Activated B cell treated with CpG ODN at 0.5 μM for 24 hours (primary cell): ENCODE measurements at regions not wholly inside any gene's neighbourhood (a gene's known extent, or its start where the extent isn't known, plus 50 kb on each side); places are given as distances from the start of the nearest gene placed in this dataset.

ENCODE experiments used
- ATAC-seq: fragments of 200-7000 bp; cut with Tn5 transposase; one replicate; pipeline ENCODE4 v1.10.0; 2021; ENCODE audit warnings: low read depth, mild to moderate bottlenecking, moderate library complexity
- CTCF ChIA-PET: fragments of 350-600 bp; sonication (Branson Sonifier 250); formaldehyde crosslinking; loops from one replicate; lab custom pipeline; 2021; ENCODE audit warnings: antibody characterized with exemption; lab: Charles Lee
- POLR2A ChIA-PET: fragments of 350-600 bp; sonication (Branson Sonifier 250); formaldehyde crosslinking; loops from one replicate; lab custom pipeline; 2021; ENCODE audit warnings: antibody characterized with exemption; lab: Charles Lee
- DNase-seq: peaks from one replicate; pipeline ENCODE4 v3.0.0; 2022
- H3K27ac Mint-ChIP-seq: one replicate; pipeline ENCODE4 v1.8.0; 2020; ENCODE audit warnings: mixed read lengths
- H3K27me3 Mint-ChIP-seq: one replicate; pipeline ENCODE4 v1.8.0; 2021; ENCODE audit warnings: mixed read lengths
- H3K36me3 Mint-ChIP-seq: one replicate; pipeline ENCODE4 v1.8.0; 2021; ENCODE audit warnings: low read depth, mixed read lengths
- H3K4me1 Mint-ChIP-seq: one replicate; pipeline ENCODE4 v1.8.0; 2021; ENCODE audit warnings: mixed read lengths
- H3K4me3 Mint-ChIP-seq: one replicate; pipeline ENCODE4 v1.8.0; 2020; ENCODE audit warnings: mild to moderate bottlenecking, mixed read lengths
- H3K9me3 Mint-ChIP-seq: one replicate; pipeline ENCODE4 v1.8.0; 2020; ENCODE audit warnings: mixed read lengths
- intact Hi-C: fragments of 100-400 bp; cut with micrococcal nuclease; formaldehyde crosslinking; loops from one replicate; pipeline ENCODE4 v1.15.1; 2024
- TF ChIP-seq, protein P1 (sequence below): fragments of 200-600 bp; IDR thresholded peaks from one replicate; pipeline ENCODE4 v1.8.0; 2022; ENCODE audit warnings: antibody characterized with exemption, mild to moderate bottlenecking

DNA sequence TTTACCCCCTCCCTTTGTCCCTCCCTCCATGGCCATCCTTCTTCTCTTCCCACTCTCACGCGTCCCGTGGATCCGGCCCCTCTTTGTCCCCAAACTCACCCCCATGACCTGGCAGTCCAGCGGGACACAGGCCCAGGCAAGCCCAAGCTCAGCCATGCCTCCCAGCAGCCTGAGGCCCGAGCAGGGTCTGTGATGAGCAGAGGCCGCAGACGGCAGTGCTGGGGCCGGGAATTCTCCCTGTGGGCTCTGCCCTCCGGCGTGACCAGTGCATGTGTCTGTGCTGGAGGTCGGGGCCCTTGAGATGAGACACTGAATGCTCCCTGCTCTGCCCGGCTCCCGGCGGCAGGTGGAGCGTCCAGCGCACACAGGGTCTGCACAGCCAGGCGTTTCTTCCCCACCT, 237.9 kb downstream of the BRD1 start:
- H3K27me3 Mint-ChIP-seq = no peaks in the 10 kb centered on the region
- peaks cover 5% of the 10 kb centered on the region for H3K4me1 Mint-ChIP-seq
- H3K27ac Mint-ChIP-seq = no peak overlapping the region
- intact Hi-C loops = no loop called here
- POLR2A ChIA-PET = no interaction called here
- DNase-seq (peak; percentile 4), ATAC-seq (no peak)
- H3K4me3 Mint-ChIP-seq = no peak overlapping the region
- CTCF ChIA-PET = no interaction called here
- TF ChIP-seq, protein P1, sequence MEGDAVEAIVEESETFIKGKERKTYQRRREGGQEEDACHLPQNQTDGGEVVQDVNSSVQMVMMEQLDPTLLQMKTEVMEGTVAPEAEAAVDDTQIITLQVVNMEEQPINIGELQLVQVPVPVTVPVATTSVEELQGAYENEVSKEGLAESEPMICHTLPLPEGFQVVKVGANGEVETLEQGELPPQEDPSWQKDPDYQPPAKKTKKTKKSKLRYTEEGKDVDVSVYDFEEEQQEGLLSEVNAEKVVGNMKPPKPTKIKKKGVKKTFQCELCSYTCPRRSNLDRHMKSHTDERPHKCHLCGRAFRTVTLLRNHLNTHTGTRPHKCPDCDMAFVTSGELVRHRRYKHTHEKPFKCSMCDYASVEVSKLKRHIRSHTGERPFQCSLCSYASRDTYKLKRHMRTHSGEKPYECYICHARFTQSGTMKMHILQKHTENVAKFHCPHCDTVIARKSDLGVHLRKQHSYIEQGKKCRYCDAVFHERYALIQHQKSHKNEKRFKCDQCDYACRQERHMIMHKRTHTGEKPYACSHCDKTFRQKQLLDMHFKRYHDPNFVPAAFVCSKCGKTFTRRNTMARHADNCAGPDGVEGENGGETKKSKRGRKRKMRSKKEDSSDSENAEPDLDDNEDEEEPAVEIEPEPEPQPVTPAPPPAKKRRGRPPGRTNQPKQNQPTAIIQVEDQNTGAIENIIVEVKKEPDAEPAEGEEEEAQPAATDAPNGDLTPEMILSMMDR = no peak
- no peaks in the 10 kb centered on the region for H3K9me3 Mint-ChIP-seq
- H3K36me3 Mint-ChIP-seq = peaks cover 7% of the 10 kb centered on the region

GRCh38 chr22:49589301-49589700, 238.4 kb downstream of the BRD1 start:
- no peaks in the 10 kb centered on the region for H3K9me3 Mint-ChIP-seq
- intact Hi-C loops = no loop called here
- DNase-seq (peak; percentile 2), ATAC-seq (no peak)
- no peaks in the 10 kb centered on the region for H3K27me3 Mint-ChIP-seq
- H3K4me1 Mint-ChIP-seq = peaks cover 5% of the 10 kb centered on the region
- H3K4me3 Mint-ChIP-seq = no peak overlapping the region
- ChIA-PET CTCF (no interaction called here), POLR2A (no interaction called here)
- TF ChIP-seq, protein P1 = no peak
- H3K36me3 Mint-ChIP-seq = peaks cover 7% of the 10 kb centered on the region
- H3K27ac Mint-ChIP-seq = no peak overlapping the region

DNA sequence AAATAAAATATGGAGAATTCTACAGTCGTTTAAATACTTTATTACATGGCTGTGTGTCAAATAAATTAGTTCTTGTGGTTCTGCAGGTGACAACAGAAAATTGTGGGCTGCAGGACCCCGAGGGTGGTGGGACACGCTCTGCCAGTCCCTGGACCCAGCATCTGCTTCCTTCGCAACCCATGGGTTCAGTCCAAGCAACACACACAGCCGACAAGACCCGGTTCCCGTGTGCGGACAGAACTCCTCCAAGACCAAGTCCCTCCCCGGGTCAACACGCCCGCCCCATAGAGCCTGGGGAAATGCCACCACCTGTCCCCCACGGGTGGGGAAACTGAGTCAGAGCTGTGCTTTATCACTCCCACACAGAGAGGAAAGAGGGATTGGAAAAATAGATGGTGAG, 238.9 kb downstream of the BRD1 start:
- ATAC-seq = no peak
- CTCF ChIA-PET = no interaction called here

GRCh38 chr22:49587987-49588386, 239.7 kb downstream of the BRD1 start:
- ChIA-PET CTCF (no interaction called here), POLR2A (no interaction called here)
- Mint-ChIP-seq H3K4me1 (peaks cover 5% of the 10 kb centered on the region), H3K27ac (no peak overlapping the region), H3K36me3 (peaks cover 5% of the 10 kb centered on the region), H3K4me3 (no peak overlapping the region), H3K27me3 (no peaks in the 10 kb centered on the region), H3K9me3 (no peaks in the 10 kb centered on the region)
- intact Hi-C loops = no loop called here
- peak; percentile 7 for DNase-seq
- TF ChIP-seq, protein P1 = no peak
- ATAC-seq = no peak

More for the DNA sequence above, 238.9 kb downstream of the BRD1 start:
- no peaks in the 10 kb centered on the region for H3K27me3 Mint-ChIP-seq
- TF ChIP-seq, protein P1 = no peak
- H3K4me1 Mint-ChIP-seq = peaks cover 5% of the 10 kb centered on the region
- H3K9me3 Mint-ChIP-seq = no peaks in the 10 kb centered on the region
- DNase-seq = peak; percentile 6
- POLR2A ChIA-PET = no interaction called here
- intact Hi-C loops = no loop called here
- H3K36me3 Mint-ChIP-seq = peaks cover 5% of the 10 kb centered on the region
- no peak overlapping the region for H3K27ac Mint-ChIP-seq
- H3K4me3 Mint-ChIP-seq = no peak overlapping the region

- H3K27ac Mint-ChIP-seq = no peak overlapping the region
- no peaks in the 10 kb centered on the region for H3K9me3 Mint-ChIP-seq
- CTCF ChIA-PET = no interaction called here
- peaks cover 8% of the 10 kb centered on the region for H3K36me3 Mint-ChIP-seq
- no peaks in the 10 kb centered on the region for H3K27me3 Mint-ChIP-seq
- intact Hi-C loops = no loop called here
- H3K4me3 Mint-ChIP-seq = no peak overlapping the region
- DNase-seq (no peak), ATAC-seq (no peak)
- peaks cover 5% of the 10 kb centered on the region for H3K4me1 Mint-ChIP-seq
- TF ChIP-seq, protein P1 = no peak
- POLR2A ChIA-PET = no interaction called here
Measured at GRCh38 chr22:49587421-49587820, 240.3 kb downstream of the BRD1 start.
